Cardiac muscle cell (in vitro differentiated cells and primary cell): ENCODE measurements at regions not wholly inside any gene's neighbourhood (a gene's known extent, or its start where the extent isn't known, plus 50 kb on each side); places are given as distances from the start of the nearest gene placed in this dataset.
"Not testable (repeated sequence)": the region's sequence is repeated elsewhere in the genome, so short reads cannot be mapped to it uniquely, and the experiment has no call there.

ENCODE experiments used
- DNase-seq, 2 donors: peaks; one replicate each; pipeline versions ENCODE4 v3.0.0 to v3.0.0-alpha.2; 2010 to 2017; ENCODE audit warnings: low read depth in 1 of 2, low spot score in 1 of 2
- H3K27ac ChIP-seq: fragments of 200-600 bp; sonication (generic); 2 replicates; pipeline ENCODE4 v1.5.1; 2016
- H3K27me3 ChIP-seq: fragments of 200-600 bp; sonication (generic); 2 replicates; pipeline ENCODE4 v1.6.0; 2016; ENCODE audit warnings: control low read depth
- H3K36me3 ChIP-seq: fragments of 200-600 bp; sonication (generic); 2 replicates; pipeline ENCODE4 v1.5.1; 2016; ENCODE audit warnings: control low read depth
- H3K4me1 ChIP-seq: fragments of 200-600 bp; sonication (generic); 2 replicates; pipeline ENCODE4 v1.8.1; 2017; ENCODE audit warnings: low read depth, mild to moderate bottlenecking, mixed run types
- H3K4me3 ChIP-seq: fragments of 200-600 bp; sonication (generic); 2 replicates; pipeline ENCODE4 v1.5.1; 2016; ENCODE audit warnings: mild to moderate bottlenecking
- H3K9me3 ChIP-seq: fragments of 200-600 bp; sonication (generic); 2 replicates; pipeline ENCODE4 v1.5.1; 2017; ENCODE audit warnings: low read depth, mild to moderate bottlenecking, control low read depth
- CTCF ChIP-seq: IDR thresholded peaks from 2 replicates; pipeline ENCODE4 v1.5.1; 2012; ENCODE audit warnings: low read depth, mild to moderate bottlenecking, low read length

DNA sequence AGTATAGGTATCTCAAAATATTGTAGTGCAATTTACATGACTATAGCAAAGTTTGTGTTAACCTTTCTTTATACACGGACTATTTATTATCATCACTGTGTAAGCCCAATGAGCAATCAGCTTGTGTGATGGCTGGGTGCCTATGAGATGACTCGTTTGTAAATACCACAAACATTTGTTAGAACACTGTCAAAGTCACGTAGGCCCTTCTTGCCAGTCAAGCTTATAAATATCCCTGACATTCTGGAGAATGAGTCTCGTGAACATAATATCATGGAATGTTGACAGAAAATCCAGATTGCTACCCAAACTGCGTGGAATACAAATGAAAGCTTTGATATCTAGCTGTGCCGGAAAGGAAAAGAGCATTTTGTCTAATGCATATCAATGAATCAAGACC, 648.3 kb upstream of the MDGA2 start:
- no peaks in the 10 kb centered on the region for H3K9me3 ChIP-seq

GRCh38 chr14:48319823-48320222, 644.4 kb upstream of the MDGA2 start:
- H3K4me1 ChIP-seq = peaks cover 12% of the 10 kb centered on the region
- no peak for TF ChIP-seq CTCF
- H3K27ac ChIP-seq = no peak overlapping the region
- no peaks in the 10 kb centered on the region for H3K27me3 ChIP-seq
- no peaks in the 10 kb centered on the region for H3K9me3 ChIP-seq
- DNase-seq = no peak
- H3K36me3 ChIP-seq = no peaks in the 10 kb centered on the region
- no peak overlapping the region for H3K4me3 ChIP-seq

More for the DNA sequence above, 648.3 kb upstream of the MDGA2 start:
- Histone ChIP-seq H3K27me3 (no peaks in the 10 kb centered on the region), H3K36me3 (no peaks in the 10 kb centered on the region), H3K27ac (no peak overlapping the region), H3K4me3 (no peak overlapping the region), H3K4me1 (no peaks in the 10 kb centered on the region)
- DNase-seq = no peak
- no peak for TF ChIP-seq CTCF

DNA sequence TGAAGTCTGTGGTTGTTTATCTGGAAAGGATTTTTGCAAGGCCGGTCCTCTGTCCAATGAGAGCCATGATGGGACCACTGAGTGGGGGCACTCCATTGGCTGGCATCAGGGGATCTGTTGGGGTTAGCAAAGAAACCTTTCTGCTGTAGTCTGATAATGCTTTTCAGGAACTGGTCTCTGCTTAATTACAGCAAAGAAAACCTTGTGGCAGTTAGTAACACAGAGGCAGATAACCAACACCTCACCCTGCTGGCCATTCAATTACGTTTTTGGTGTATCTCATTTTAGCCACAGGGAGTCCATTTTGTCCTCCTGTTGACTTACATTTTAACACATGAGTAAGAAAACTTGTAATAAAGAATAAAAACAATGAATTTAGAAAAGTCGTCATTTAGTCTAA, 629.3 kb upstream of the MDGA2 start:
- no peaks in the 10 kb centered on the region for H3K36me3 ChIP-seq
- H3K4me3 ChIP-seq = no peak overlapping the region
- H3K9me3 ChIP-seq = no peaks in the 10 kb centered on the region
- no peak for DNase-seq
- no peak overlapping the region for H3K27ac ChIP-seq
- TF ChIP-seq CTCF = no peak
- no peaks in the 10 kb centered on the region for H3K4me1 ChIP-seq
- no peaks in the 10 kb centered on the region for H3K27me3 ChIP-seq

DNA sequence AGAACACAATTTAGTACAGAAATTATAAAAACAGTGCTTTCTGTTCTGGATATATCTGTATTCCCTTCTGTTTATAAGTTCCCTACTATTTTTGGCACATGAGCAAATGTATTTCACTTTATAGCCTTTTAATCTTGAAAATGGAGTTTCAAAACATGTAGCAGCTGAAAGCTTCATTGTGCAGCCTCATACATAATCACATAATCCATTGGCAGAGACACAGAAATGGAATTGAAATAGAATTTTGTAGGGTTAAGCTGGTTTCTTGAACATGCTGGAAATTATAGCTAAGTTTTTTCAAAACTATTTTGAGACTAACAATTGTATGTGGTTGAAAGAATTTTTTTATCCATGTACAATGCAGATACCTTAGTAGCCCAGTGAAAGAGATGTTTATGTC, 614.3 kb upstream of the MDGA2 start:
- Histone ChIP-seq H3K27me3 (no peaks in the 10 kb centered on the region), H3K4me1 (no peaks in the 10 kb centered on the region)
- no peak for TF ChIP-seq CTCF

GRCh38 chr14:48285217-48285616, 609.8 kb upstream of the MDGA2 start:
- H3K9me3 ChIP-seq, H3K4me1 ChIP-seq, DNase-seq, H3K36me3 ChIP-seq, H3K4me3 ChIP-seq, H3K27me3 ChIP-seq, H3K27ac ChIP-seq: not testable (repeated sequence)

More for the DNA sequence above, 614.3 kb upstream of the MDGA2 start:
- no peak overlapping the region for H3K4me3 ChIP-seq
- no peaks in the 10 kb centered on the region for H3K9me3 ChIP-seq
- DNase-seq = no peak
- no peak overlapping the region for H3K27ac ChIP-seq
- no peaks in the 10 kb centered on the region for H3K36me3 ChIP-seq

- Histone ChIP-seq H3K27ac (no peak overlapping the region), H3K4me3 (no peak overlapping the region), H3K9me3 (no peaks in the 10 kb centered on the region), H3K27me3 (no peaks in the 10 kb centered on the region), H3K36me3 (no peaks in the 10 kb centered on the region), H3K4me1 (no peaks in the 10 kb centered on the region)
- TF ChIP-seq CTCF = no peak
- DNase-seq = no peak
Measured at GRCh38 chr14:48275301-48275700, 599.9 kb upstream of the MDGA2 start.
